ENCODE measurements at regions not wholly inside any gene's neighbourhood (a gene's known extent, or its start where the extent isn't known, plus 50 kb on each side); places are given as distances from the start of the nearest gene placed in this dataset.

GRCh38 chr1:58994664-58995063, 210.8 kb upstream of the JUN start:
- no peak for TF ChIP-seq CTCF (IDR thresholded peaks at IDR 0.05; ENCODE audit: unreplicated experiment)
- Mint-ChIP-seq H3K4me1 (ENCODE audit: unreplicated experiment) (peaks cover 5% of the 10 kb centered on the region), H3K27ac (ENCODE audit: unreplicated experiment) (no peak overlapping the region), H3K4me3 (ENCODE audit: unreplicated experiment) (no peak overlapping the region), H3K36me3 (ENCODE audit: low read depth, unreplicated experiment) (no peaks in the 10 kb centered on the region), H3K9me3 (ENCODE audit: unreplicated experiment) (no peaks in the 10 kb centered on the region), H3K27me3 (ENCODE audit: unreplicated experiment) (no peaks in the 10 kb centered on the region)
- DNase-seq (ENCODE audit: low spot score), result no peak

- H3K27ac Mint-ChIP-seq (ENCODE audit: unreplicated experiment), result no peak overlapping the region
- no peaks in the 10 kb centered on the region for H3K27me3 Mint-ChIP-seq (ENCODE audit: unreplicated experiment)
- no peaks in the 10 kb centered on the region for H3K36me3 Mint-ChIP-seq (ENCODE audit: low read depth, unreplicated experiment)
- H3K4me1 Mint-ChIP-seq (ENCODE audit: unreplicated experiment), result peaks cover under 1% of the 10 kb centered on the region
- TF ChIP-seq CTCF (IDR thresholded peaks at IDR 0.05; ENCODE audit: unreplicated experiment), result no peak
- no peak for DNase-seq (ENCODE audit: low spot score)
- H3K4me3 Mint-ChIP-seq (ENCODE audit: unreplicated experiment), result no peak overlapping the region
- no peaks in the 10 kb centered on the region for H3K9me3 Mint-ChIP-seq (ENCODE audit: unreplicated experiment)
Measured at GRCh38 chr1:58996341-58997059, 212.7 kb upstream of the JUN start.

- DNase-seq (ENCODE audit: low spot score), result no peak
- Mint-ChIP-seq H3K36me3 (ENCODE audit: low read depth, unreplicated experiment) (no peaks in the 10 kb centered on the region), H3K27ac (ENCODE audit: unreplicated experiment) (no peak overlapping the region), H3K4me3 (ENCODE audit: unreplicated experiment) (no peak overlapping the region), H3K9me3 (ENCODE audit: unreplicated experiment) (no peaks in the 10 kb centered on the region), H3K4me1 (ENCODE audit: unreplicated experiment) (no peaks in the 10 kb centered on the region), H3K27me3 (ENCODE audit: unreplicated experiment) (no peaks in the 10 kb centered on the region)
- no peak for TF ChIP-seq CTCF (IDR thresholded peaks at IDR 0.05; ENCODE audit: unreplicated experiment)
Measured at GRCh38 chr1:58997060-58997411, 213.2 kb upstream of the JUN start.

- Mint-ChIP-seq H3K4me3 (ENCODE audit: unreplicated experiment) (no peak overlapping the region), H3K27ac (ENCODE audit: unreplicated experiment) (no peak overlapping the region), H3K9me3 (ENCODE audit: unreplicated experiment) (no peaks in the 10 kb centered on the region), H3K36me3 (ENCODE audit: low read depth, unreplicated experiment) (no peaks in the 10 kb centered on the region), H3K27me3 (ENCODE audit: unreplicated experiment) (no peaks in the 10 kb centered on the region), H3K4me1 (ENCODE audit: unreplicated experiment) (no peaks in the 10 kb centered on the region)
- no peak for TF ChIP-seq CTCF (IDR thresholded peaks at IDR 0.05; ENCODE audit: unreplicated experiment)
- no peak for DNase-seq (ENCODE audit: low spot score)
Measured at GRCh38 chr1:58997637-58998036, 213.8 kb upstream of the JUN start.

- H3K27me3 Mint-ChIP-seq (ENCODE audit: unreplicated experiment), result no peaks in the 10 kb centered on the region
- H3K9me3 Mint-ChIP-seq (ENCODE audit: unreplicated experiment), result no peaks in the 10 kb centered on the region
- no peak overlapping the region for H3K4me3 Mint-ChIP-seq (ENCODE audit: unreplicated experiment)
- H3K4me1 Mint-ChIP-seq (ENCODE audit: unreplicated experiment), result no peaks in the 10 kb centered on the region
- H3K27ac Mint-ChIP-seq (ENCODE audit: unreplicated experiment), result no peak overlapping the region
- no peaks in the 10 kb centered on the region for H3K36me3 Mint-ChIP-seq (ENCODE audit: low read depth, unreplicated experiment)
- no peak for TF ChIP-seq CTCF (IDR thresholded peaks at IDR 0.05; ENCODE audit: unreplicated experiment)
- no peak for DNase-seq (ENCODE audit: low spot score)
Measured at GRCh38 chr1:58999676-59000075, 215.8 kb upstream of the JUN start.

All from endothelial cell (in vitro differentiated cells).